ENCODE measurements at regions not wholly inside any gene's neighbourhood (a gene's known extent, or its start where the extent isn't known, plus 50 kb on each side); places are given as distances from the start of the nearest gene placed in this dataset.
"Not testable (repeated sequence)": the region's sequence is repeated elsewhere in the genome, so short reads cannot be mapped to it uniquely, and the experiment has no call there.

DNA sequence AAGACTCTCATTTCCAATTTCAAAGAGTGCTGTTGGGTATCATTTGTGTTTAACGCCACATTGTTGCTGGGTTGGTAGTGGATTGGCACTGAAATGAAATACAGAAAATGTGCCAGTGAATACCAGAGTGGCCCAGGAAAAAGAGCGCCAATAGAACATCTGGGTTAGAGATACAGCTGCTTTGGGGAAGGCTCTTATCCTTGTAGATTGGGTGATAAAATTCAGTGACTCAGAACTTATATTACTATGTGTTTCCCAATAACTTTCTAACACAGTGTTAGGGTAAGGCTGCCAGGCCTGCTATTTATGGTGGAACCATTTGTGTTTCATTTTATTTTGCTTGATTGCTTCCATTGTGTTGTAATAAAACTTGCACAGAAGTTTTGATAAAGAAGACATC is 168.2 kb upstream of the SSTR1 start:
- ATAC-seq (ENCODE audit: low read depth in 2 of 2) (no peak), DNase-seq (no peak)
- no peaks in the 10 kb centered on the region for H3K27me3 Mint-ChIP-seq
- no peaks in the 10 kb centered on the region for H3K36me3 Mint-ChIP-seq
- H3K9me3 Mint-ChIP-seq, result no peaks in the 10 kb centered on the region
- no peak overlapping the region for H3K4me3 Mint-ChIP-seq
- no peak overlapping the region for H3K27ac Mint-ChIP-seq
- H3K4me1 Mint-ChIP-seq, result no peaks in the 10 kb centered on the region

DNA sequence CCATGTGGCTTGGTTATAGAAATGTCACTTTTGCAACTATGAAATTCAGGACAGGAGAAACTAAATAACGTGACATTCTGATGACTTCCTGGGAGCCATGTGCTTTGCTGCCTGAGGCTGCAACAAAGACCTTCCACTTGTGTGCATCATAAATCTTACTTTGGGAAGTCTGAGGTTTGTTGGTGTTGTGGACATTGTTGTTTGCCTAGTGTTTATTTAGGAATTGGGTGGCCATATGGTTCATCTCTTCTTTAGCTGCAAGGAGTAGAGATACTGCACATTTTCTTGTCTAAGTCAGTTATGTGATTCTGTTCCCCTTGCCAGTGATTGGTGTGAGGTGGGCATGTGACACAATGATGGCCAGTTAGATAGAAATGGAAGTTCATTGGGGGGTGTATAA is 167.3 kb upstream of the SSTR1 start:
- DNase-seq (no peak), ATAC-seq (ENCODE audit: low read depth in 2 of 2) (no peak)
- Mint-ChIP-seq H3K9me3 (no peaks in the 10 kb centered on the region), H3K36me3 (no peaks in the 10 kb centered on the region), H3K27me3 (no peaks in the 10 kb centered on the region), H3K4me3 (no peak overlapping the region), H3K27ac (no peak overlapping the region), H3K4me1 (no peaks in the 10 kb centered on the region)

DNA sequence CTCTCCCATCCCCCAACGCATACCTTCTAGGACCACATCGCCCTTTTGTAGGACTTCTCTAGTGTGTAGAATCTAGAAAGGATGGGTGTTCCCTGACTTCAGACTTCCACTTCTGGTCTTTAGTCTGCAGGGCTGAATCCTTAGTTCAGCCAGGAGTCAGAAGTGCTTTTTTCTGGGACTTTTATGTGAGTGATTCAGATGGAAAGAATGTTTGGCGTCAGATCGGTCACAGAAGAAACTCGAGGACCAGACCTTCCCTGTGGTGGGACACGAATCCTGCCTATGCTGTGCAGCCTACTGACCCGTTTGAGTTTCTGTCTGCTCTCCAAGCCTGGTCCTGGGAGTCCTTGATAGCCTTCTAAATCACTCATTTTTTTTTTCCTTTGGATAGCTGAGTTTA is 165.4 kb upstream of the SSTR1 start:
- Mint-ChIP-seq H3K27ac (no peak overlapping the region), H3K36me3 (no peaks in the 10 kb centered on the region), H3K4me1 (no peaks in the 10 kb centered on the region), H3K27me3 (no peaks in the 10 kb centered on the region), H3K9me3 (peaks cover 0 to under 1% (median 0%) of the 10 kb centered on the region in 7 donors), H3K4me3 (no peak overlapping the region)
- no peak for DNase-seq
- ATAC-seq (ENCODE audit: low read depth in 2 of 2), result no peak

DNA sequence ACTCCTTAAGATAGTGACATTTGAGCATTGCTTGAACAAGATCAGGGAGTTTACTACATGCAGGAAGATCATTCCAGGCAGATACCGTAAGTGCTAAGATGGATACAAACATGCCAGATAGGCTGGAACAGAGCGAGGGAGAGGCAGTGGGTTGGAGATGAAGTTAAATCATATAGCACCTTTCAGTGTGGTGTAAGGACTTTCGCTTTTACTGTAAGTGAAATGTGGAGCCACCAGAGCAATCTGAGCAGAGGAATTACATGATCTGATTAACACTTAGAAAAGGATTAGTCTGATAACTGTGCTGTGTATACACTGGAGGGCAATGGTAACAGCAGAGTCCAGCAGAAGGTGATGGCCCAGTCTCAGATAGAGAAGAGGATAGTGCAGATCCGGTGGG is 163.0 kb upstream of the SSTR1 start:
- Mint-ChIP-seq H3K27me3 (no peaks in the 10 kb centered on the region), H3K4me1 (no peaks in the 10 kb centered on the region), H3K4me3 (no peak overlapping the region), H3K9me3 (peaks cover 4 to 19% (median 7%) of the 10 kb centered on the region in 7 donors), H3K36me3 (no peaks in the 10 kb centered on the region), H3K27ac (no peak overlapping the region)
- no peak for ATAC-seq (ENCODE audit: low read depth in 2 of 2)
- DNase-seq, result no peak

DNA sequence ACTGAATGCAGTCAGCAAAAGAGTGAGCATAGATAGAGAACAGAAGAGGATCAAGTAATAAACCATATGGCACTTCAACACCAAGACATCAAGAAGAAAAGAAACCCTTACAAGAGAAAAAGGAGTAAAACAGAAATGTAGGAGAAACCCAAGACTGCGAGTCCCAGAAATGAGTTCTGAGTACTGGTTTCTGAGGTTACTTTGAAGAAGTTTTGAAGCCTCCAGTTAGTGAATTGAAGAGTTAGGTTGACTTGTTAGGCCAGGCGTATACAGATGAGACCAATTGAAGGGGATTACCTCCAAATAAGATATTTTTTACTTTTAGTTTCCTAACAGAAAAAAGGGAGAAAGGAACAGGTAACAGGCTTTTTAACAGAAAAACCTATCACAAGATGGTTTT is 162.2 kb upstream of the SSTR1 start:
- ATAC-seq (ENCODE audit: low read depth in 2 of 2) (no peak), DNase-seq (no peak)
- Mint-ChIP-seq H3K9me3 (peaks cover 4 to 19% (median 7%) of the 10 kb centered on the region in 7 donors), H3K4me3 (no peak overlapping the region), H3K36me3 (no peaks in the 10 kb centered on the region), H3K4me1 (no peaks in the 10 kb centered on the region), H3K27ac (no peak overlapping the region), H3K27me3 (no peaks in the 10 kb centered on the region)

DNA sequence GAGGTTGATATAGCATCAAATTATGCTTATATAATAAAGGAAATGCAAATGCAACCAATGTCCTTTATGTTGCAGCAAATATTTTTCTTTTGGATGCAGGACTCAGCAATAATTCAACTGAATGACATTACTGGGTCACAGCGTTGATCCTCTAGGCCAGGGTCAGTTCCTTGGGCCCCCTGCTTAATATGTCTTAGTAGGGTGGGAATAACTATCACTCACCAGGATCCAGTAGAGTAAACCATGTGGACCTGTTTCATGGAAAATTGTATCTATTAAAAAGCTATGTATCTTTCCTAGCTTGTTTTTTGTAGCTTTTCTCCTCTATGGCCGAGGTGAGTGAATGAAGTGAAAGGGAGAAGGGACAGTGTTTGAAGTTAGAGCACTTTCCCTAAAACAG is 161.5 kb upstream of the SSTR1 start:
- DNase-seq, result no peak
- H3K36me3 Mint-ChIP-seq, result no peaks in the 10 kb centered on the region
- H3K27me3 Mint-ChIP-seq, result no peaks in the 10 kb centered on the region
- H3K27ac Mint-ChIP-seq, result no peak overlapping the region
- ATAC-seq (ENCODE audit: low read depth in 2 of 2), result no peak
- H3K9me3 Mint-ChIP-seq, result peaks cover 5 to 19% (median 7%) of the 10 kb centered on the region in 7 donors
- no peak overlapping the region for H3K4me3 Mint-ChIP-seq
- H3K4me1 Mint-ChIP-seq, result no peaks in the 10 kb centered on the region

DNA sequence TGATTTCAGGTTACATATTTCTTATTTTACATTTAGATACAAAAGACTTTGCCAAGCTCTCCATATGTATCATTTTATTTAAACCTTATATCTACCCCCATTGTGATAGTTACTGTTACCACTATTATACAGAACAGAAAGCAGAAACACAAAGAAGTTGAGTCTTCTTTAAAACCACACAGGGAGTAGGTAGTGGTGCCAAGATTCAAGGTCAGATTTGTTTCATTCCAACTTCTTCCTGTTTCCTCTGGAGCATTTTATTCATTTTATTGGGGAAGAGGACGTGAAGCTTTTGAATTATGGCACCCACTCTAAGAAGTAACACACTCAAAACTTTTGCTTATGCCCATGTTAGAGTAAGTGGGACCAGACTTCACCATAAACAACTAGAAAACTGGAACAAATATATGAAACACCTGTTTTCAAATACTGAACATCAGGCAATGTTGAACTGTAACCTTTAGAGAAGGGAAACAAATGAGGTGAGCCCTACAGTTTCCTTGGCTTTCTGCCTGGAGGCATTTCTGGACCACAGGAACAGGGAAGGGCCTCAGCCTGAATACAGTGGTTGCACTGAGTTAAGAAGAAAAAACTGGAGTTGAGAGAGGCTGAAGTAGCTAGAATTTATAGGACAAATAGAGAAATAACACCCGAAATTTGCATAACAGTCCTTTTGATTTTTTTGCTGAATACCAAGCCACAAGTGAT is 160.4 kb upstream of the SSTR1 start:
- no peak overlapping the region for H3K4me3 Mint-ChIP-seq
- no peak for DNase-seq
- no peak for ATAC-seq (ENCODE audit: low read depth in 2 of 2)
- no peak overlapping the region for H3K27ac Mint-ChIP-seq
- H3K4me1 Mint-ChIP-seq, result no peaks in the 10 kb centered on the region
- H3K36me3 Mint-ChIP-seq, result no peaks in the 10 kb centered on the region
- H3K27me3 Mint-ChIP-seq, result no peaks in the 10 kb centered on the region
- peaks cover 5 to 19% (median 10%) of the 10 kb centered on the region in 7 donors for H3K9me3 Mint-ChIP-seq

DNA sequence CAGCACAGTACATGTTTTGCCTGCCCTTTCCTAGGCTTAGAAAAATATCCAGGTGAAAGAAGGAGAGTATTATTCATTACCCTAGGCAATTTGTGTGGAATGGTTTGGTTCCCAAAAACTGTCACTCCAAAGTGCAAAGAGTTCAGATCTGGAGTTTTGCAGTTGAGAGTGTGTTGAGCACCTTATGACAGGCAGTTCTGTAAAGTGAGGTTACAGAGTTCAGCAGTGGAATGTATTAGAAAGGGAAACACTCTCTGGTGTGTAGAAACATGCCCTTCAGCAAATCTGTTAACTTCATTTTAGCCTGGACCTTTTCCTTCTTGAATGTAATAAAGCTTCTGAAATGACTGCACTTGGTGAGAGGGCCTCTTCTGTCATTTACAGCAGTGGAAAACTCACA is 154.0 kb upstream of the SSTR1 start:
- DNase-seq, result no peak
- no peak overlapping the region for H3K4me3 Mint-ChIP-seq
- no peak for ATAC-seq (ENCODE audit: low read depth in 2 of 2)
- no peak overlapping the region for H3K27ac Mint-ChIP-seq
- peaks cover under 1 to 12% (median 8%) of the 10 kb centered on the region in 7 donors for H3K9me3 Mint-ChIP-seq
- no peaks in the 10 kb centered on the region for H3K4me1 Mint-ChIP-seq
- no peaks in the 10 kb centered on the region for H3K36me3 Mint-ChIP-seq
- H3K27me3 Mint-ChIP-seq, result no peaks in the 10 kb centered on the region

DNA sequence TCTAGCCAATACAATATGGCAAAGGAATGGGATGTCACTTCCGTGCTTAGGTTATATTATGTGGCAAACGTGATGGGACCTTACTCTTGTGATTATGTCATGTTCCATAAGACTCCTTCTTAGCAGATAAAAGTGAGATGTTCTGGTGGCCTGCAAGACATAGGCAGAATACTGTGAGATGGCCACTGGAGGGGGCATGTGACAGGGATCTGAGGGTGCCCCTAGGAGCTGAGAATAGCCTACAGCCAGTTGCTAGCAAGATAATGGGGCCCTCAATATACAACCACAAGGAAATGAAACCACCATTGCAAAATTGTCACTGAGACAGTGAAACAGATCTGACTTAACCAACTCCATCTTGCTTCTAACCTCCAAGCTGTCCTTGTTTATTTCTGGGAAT is 151.4 kb upstream of the SSTR1 start:
- no peaks in the 10 kb centered on the region for H3K4me1 Mint-ChIP-seq
- no peak overlapping the region for H3K4me3 Mint-ChIP-seq
- H3K9me3 Mint-ChIP-seq, result peaks cover 2 to 25% (median 5%) of the 10 kb centered on the region in 7 donors
- no peak overlapping the region for H3K27ac Mint-ChIP-seq
- no peaks in the 10 kb centered on the region for H3K36me3 Mint-ChIP-seq
- no peaks in the 10 kb centered on the region for H3K27me3 Mint-ChIP-seq
- ATAC-seq (ENCODE audit: low read depth in 2 of 2), result no peak
- DNase-seq, result no peak

DNA sequence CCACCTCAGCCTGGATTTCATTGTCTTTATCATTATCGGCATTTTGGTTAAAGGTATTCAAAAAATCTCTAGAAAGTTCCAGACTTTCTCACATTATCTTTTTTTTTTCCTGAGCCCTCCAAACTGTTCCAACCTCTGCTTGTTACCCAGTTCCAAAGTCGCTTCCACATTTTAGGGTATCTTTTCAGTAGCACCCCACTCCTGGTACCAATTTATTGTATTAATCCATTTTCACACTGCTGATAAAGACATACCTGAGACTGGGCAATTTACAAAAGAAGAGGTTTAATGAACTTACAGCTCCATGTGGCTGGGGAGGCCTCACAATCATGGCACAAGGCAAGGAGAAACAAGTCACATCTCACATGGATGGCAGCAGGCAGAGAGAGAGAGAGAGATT is 145.5 kb upstream of the SSTR1 start:
- H3K9me3 Mint-ChIP-seq, result peaks cover 5 to 28% (median 12%) of the 10 kb centered on the region in 7 donors
- ATAC-seq (ENCODE audit: low read depth in 2 of 2); H3K4me1 Mint-ChIP-seq; H3K4me3 Mint-ChIP-seq; H3K27ac Mint-ChIP-seq; DNase-seq; H3K27me3 Mint-ChIP-seq: not testable (repeated sequence)
- H3K36me3 Mint-ChIP-seq, result peaks cover 6 to 11% of the 10 kb centered on the region in 2 donors

DNA sequence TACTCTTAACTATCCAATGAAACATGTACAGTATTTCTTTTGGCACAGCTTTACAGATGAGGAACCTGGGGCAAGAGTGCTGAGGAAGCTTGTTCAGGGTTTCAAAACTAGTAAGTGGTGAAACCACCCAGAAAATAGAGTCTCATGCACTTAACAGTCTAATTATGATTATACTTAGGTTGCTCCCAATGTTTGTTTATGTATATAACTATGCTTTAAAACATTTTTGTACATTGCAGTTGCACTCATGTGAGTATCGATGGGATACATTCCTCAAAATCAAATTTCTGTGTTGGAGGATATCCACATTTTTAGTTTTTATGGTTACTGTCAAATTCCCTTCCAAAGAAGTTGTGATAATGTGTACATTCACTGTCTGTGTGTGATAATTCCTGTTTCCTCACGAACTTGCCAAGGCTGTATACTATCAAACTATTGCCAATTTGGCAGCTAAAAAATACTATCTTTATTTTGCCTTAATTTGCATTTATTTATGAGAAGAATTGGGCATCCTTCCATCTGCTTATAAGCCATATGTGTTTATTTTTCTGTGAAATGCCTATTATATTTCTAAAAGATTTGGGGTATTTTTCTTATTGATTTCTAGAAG is 143.9 kb upstream of the SSTR1 start:
- H3K4me1 Mint-ChIP-seq, result no peaks in the 10 kb centered on the region
- no peak overlapping the region for H3K4me3 Mint-ChIP-seq
- ATAC-seq (ENCODE audit: low read depth in 2 of 2) (no peak), DNase-seq (no peak)
- peaks cover 5 to 28% (median 12%) of the 10 kb centered on the region in 7 donors for H3K9me3 Mint-ChIP-seq
- H3K27ac Mint-ChIP-seq, result no peak overlapping the region
- H3K36me3 Mint-ChIP-seq, result peaks cover 6 to 11% of the 10 kb centered on the region in 2 donors
- no peaks in the 10 kb centered on the region for H3K27me3 Mint-ChIP-seq

DNA sequence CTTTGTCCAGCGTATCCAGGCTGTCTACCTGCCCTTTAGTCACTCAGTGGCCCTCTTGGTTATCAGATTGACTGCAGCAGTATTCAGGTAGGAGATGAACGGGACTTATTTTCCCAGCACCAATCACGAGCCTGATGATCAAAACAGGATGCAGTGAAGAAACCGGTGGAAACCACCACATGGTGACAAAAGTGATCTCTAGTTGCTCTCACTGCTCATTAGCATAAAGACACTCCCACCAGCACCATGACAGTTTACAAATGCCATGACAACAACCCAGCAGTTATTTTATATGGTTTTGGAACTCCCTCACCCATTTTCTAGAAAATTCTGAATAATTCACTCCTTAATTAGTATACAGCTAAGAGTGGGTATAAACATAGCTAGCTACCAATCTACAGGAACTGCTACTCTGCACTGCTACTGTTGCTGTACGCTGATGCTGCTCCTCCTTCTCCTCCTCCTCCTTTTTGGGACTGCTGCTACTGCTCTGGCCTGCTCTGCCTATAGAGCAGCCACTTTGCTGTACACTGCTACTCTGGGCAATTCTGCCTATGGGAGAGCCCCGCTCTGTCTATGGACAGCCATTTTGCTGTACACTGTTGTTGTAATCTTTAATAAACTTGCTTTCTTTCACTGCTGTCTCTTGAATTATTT is 142.5 kb upstream of the SSTR1 start:
- Mint-ChIP-seq H3K4me1 (no peaks in the 10 kb centered on the region), H3K36me3 (peaks cover 6 to 11% of the 10 kb centered on the region in 2 donors), H3K4me3 (no peak overlapping the region), H3K9me3 (peaks cover 5 to 22% (median 12%) of the 10 kb centered on the region in 7 donors), H3K27ac (no peak overlapping the region), H3K27me3 (no peaks in the 10 kb centered on the region)
- no peak for ATAC-seq (ENCODE audit: low read depth in 2 of 2)
- DNase-seq, result no peak

DNA sequence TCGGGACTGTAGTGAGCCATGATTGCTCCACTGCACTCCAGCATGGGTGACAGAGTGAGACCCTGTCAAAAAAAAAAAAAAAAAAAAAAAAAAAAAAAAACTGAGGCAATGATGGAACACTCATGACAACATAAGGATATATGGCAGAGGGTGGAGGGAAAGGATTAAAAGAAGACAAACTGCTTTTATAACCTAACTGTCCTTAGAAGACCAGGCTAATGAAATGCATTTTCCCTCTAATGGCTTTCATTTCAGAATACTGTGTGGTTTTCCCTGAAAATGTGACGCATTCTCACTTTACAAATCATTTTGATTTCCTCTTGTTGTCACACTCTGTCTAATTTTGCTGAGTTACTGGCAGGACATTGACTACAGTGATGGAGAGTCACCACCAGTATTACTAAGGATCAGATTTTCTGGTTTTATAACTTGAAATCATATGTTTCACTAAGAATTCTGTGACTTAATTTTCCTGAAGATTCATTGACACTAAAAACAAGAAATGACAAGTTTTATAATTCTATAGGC is 137.6 kb upstream of the SSTR1 start:
- no peak for ATAC-seq (ENCODE audit: low read depth in 2 of 2)
- H3K9me3 Mint-ChIP-seq, result peaks cover 0 to 15% (median 2%) of the 10 kb centered on the region in 7 donors
- H3K27ac Mint-ChIP-seq, result no peak overlapping the region
- H3K27me3 Mint-ChIP-seq, result no peaks in the 10 kb centered on the region
- H3K4me1 Mint-ChIP-seq, result no peaks in the 10 kb centered on the region
- no peaks in the 10 kb centered on the region for H3K36me3 Mint-ChIP-seq
- no peak overlapping the region for H3K4me3 Mint-ChIP-seq
- no peak for DNase-seq

DNA sequence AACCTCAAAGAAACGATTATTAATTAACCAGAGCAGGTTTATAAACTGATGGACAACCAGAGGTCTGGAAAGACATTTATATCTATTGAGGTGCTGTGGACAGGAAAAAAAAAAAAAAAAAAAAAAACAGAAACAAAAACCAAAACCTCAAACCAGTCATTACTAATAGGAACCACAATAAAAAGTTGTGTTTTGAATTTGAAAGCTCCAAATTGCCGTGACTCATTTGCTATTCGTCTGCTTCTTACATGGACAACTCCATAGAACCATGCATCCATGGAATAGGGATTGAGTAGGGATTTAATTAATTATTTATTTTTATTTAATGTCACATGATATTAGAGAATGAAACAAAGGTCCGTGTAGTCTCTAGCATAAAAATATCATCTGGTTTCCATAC is 134.1 kb upstream of the SSTR1 start:
- H3K9me3 Mint-ChIP-seq, result peaks cover 0 to 16% (median 1%) of the 10 kb centered on the region in 7 donors
- no peaks in the 10 kb centered on the region for H3K36me3 Mint-ChIP-seq
- ATAC-seq (ENCODE audit: low read depth in 2 of 2), result no peak
- no peak overlapping the region for H3K4me3 Mint-ChIP-seq
- H3K27me3 Mint-ChIP-seq, result no peaks in the 10 kb centered on the region
- DNase-seq, result no peak
- H3K4me1 Mint-ChIP-seq, result no peaks in the 10 kb centered on the region
- H3K27ac Mint-ChIP-seq, result no peak overlapping the region
